Anterior cingulate cortex (tissue), 58 donors: ENCODE measurements at regions not wholly inside any gene's neighbourhood (a gene's known extent, or its start where the extent isn't known, plus 50 kb on each side); places are given as distances from the start of the nearest gene placed in this dataset.

Experiments
- DNase-seq, 58 donors: peaks; one replicate each; lab custom pipeline; 2025; lab: John Stamatoyannopoulos, UW

GRCh38 chr7:68429411-68430117 is 1168.7 kb upstream of the AUTS2 start:
- DNase-seq, result peak in 27 of 58 donors; percentile 2 to 72 (median 25)

DNA sequence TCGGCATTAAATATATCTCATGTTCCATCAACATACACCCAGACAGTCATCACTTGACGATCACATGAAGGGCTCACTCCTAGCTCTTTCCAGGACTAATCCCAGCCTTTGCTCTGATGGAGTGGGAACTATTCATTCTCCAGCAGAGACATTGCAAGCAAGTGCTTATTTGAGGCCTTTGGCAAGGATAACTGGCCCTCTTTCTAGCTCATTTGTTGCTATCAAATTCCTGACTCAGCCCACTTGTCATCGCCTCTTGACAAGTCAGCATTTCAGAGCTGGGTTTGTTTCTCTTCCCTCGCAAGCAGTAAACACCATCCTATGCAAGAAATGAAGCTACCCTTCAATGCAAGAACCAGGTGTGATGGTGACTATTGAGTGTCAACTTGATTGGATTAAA is 1165.7 kb upstream of the AUTS2 start:
- no peak for DNase-seq

- no peak for DNase-seq
These were observed 1164.7 kb upstream of the AUTS2 start for GRCh38 chr7:68433462-68434070.

DNA sequence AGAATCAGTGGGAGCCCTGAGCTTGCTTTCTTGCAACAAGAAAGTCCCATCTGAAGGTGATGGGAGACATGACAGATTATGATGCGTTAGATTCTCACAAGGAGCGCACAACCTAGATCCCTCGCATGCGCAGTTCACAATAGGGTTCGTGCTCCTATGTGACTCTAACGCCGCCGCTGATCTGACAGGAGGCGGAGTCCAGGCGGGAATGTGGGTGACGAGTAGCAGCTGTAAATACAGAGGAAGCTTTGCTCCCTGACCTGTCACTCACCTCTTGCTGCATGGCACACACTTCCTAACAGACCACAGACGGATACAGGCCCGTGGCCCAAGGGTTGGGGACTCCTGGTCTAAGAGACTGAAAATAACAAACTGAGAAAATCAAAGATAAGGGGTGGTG is 1163.4 kb upstream of the AUTS2 start:
- no peak for DNase-seq

DNA sequence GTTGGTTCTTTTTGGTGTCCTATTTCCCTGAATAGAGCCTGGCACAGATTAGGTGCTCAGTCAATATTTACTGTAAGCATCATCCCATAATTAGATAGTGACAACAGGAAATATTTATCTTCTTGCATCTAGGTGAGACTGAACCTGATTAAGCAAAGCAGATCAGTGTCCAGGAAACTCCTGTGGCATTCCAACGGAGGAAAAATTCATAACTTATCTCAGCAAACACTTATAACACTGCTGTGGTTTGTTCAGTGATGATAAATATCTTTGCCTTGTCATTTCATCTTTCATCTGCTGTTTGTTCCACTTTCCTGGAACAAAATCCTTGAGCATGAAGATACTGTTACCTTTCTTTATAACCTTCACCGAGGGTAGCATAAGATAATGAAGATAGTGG is 1160.3 kb upstream of the AUTS2 start:
- no peak for DNase-seq

- no peak for DNase-seq
These were observed 1159.5 kb upstream of the AUTS2 start for GRCh38 chr7:68438811-68439210.

DNA sequence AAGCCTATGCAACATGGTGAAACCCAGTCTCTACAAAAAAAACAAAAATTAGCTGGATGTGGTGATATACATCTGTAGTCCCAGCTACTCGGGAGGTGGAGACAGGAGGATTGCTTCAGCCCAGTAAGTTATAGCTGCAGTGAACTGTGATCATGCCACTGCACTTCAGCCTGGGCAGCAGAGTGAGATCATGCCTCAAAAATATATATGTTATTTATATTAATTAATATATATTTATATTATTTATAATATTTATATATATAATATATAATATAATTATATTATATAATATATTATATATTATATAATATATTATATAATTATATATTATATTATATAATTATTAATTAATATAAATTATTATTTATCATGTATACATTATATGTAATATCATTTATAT is 1158.4 kb upstream of the AUTS2 start:
- DNase-seq, result no peak

DNA sequence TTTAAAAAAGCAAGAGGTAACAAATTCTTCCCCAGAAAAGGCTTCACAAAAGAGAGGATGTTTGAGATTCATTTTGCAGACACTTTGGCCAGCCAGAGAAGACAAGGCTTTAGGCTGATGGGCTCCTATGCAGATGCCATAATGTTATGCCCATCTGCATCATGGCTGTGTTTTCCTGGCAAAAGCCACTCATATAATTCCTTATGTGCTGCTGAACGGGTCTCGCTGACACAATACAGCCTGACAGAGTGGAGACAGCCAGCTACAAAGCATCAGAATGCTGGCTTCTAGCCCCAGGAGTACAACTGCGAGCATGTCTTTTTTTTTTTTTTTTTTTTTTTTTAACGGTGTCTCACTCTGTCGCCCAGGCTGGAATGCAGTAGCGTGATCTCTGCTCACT is 1157.4 kb upstream of the AUTS2 start:
- no peak for DNase-seq

DNA sequence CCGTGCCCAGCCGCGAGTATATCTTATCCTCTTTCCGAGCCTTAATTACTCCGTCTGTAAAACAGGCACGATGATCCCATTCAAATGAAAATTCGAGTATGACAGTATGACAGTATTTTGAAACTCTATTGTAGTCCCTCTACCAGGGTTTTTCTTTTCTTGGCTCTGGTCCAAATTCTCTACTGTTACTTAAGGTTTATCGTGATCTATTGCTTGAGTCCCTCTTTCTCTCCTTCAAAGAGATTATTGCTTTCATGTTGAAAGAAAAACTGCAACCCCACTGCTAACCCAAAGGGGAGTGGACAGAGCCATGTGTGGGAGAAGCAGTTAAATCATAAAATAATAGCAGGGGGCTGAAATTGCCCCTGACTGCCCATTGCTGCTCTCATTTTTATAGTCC is 1156.6 kb upstream of the AUTS2 start:
- DNase-seq, result no peak

- no peak for DNase-seq
These were observed 1155.2 kb upstream of the AUTS2 start for GRCh38 chr7:68442931-68443631.

- DNase-seq, result no peak
These were observed 1154.2 kb upstream of the AUTS2 start for GRCh38 chr7:68444042-68444441.

DNA sequence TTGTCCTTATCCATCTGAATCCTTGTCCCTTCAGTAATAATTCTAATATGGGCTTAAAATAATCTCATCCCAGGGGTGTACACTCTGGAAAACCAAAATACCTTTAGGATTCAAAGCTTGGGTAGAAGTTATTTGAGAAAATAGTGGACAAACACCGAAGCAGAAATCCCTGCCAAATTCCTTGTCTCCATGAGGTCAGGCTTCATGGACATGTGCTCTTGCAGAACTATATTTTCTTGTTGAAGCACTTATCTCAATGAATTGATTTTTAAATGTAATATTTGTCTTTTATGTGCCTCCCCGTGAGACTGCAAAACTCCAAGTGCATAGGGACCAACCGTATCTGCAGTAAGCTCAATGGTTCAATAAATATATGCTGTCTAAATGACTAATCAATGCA is 1153.3 kb upstream of the AUTS2 start:
- DNase-seq, result no peak

GRCh38 chr7:68446183-68446582 is 1152.1 kb upstream of the AUTS2 start:
- no peak for DNase-seq

- DNase-seq, result no peak
These were observed 1149.2 kb upstream of the AUTS2 start for GRCh38 chr7:68449099-68449498.

DNA sequence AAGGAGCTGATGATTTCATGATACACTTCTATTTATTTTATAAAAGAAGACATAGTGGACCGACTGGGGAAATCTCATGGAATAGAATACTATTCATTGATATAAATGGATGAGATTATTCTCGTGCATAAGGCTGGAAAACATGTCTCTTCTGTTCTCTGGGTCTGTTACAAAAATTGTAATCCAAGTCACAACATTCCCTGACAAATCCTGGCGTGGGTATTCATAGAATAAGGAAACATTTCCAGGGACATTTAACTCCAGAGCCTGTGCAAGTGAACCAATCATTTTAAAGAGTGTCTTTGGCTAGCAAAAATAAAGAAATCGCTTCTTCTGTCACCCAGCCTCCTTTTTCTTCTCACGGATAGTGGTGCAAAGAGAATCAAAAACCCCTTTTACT is 1148.5 kb upstream of the AUTS2 start:
- no peak for DNase-seq

- no peak for DNase-seq
These were observed 1143.3 kb upstream of the AUTS2 start for GRCh38 chr7:68454931-68455330.

DNA sequence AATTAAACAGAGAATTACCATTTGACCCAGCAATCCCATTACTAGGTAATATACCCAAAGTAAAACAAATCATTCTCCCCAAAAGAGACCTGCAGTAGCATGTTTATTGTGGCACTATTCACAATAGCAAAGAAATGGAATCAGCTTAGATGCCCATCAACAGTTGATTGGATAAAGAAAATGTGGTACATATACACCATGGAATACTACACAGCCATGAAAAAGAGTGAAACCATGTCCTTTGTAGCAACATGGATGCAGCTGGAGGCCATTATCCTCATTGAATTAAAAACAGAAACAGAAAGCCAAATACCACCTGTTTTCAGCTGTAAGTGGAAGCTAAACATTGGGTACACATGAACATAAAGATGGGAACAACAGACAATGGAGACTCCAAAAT is 1141.8 kb upstream of the AUTS2 start:
- DNase-seq, result no peak

DNA sequence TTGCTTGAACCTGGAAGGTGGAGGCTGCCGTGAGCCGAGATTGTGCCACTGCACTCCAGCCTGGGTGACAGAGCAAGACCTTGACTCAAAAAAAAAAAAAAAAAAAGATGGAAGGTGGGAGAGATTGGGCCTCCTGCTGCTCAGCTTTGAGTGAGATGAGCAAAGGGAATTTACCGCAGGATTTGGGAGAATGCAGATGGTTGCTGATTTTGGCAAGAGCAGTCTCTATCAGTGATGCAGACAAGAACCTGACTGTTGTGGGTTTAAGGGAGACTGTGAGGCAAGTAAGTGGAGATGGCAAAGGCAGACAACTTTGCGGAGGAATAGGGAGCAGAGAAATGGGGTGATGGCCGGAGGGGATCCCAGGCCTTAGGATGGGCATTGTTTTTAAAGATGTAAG is 1140.8 kb upstream of the AUTS2 start:
- DNase-seq, result no peak

DNA sequence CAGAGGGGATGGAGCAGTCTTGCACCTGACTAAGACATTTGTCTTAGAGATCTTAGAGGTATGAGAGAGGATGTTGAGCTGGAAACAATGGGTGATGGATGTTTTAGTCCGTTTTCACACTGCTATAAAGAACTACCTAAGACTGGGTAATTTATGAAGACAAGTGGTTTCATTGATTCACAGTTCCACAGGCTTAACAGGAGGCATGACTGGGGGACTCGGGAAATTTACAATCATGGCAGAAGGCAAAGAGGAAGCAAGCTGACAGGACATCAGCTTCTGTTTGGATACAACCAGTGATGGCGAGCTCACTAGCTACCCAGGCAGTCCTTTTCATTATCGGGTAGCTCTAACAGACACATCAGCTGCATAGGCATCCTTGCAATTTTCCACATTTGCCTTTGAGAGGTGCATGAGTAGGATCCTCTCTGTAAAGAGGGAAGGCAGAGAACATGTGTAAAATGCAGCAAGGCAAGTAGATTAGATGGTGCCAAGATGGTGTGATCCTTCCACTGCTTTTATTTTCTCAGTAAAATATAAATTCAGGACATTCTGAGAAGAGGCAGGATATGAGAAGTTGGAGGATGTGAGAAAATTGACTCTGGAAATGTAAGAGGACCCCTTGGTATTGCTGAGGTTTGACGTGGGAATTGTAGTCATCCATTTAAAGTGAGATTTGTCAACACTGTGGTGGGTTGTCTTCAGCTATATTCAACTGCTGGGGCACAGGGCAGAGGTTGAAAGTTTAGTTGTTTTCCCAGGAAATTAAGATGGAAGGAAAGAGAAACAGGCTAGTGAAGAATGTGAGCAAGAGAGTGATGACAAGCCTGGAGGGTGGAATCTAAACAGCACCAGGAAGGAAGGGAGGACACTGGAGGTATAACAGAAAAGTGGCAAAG is 1140.0 kb upstream of the AUTS2 start:
- no peak for DNase-seq

DNA sequence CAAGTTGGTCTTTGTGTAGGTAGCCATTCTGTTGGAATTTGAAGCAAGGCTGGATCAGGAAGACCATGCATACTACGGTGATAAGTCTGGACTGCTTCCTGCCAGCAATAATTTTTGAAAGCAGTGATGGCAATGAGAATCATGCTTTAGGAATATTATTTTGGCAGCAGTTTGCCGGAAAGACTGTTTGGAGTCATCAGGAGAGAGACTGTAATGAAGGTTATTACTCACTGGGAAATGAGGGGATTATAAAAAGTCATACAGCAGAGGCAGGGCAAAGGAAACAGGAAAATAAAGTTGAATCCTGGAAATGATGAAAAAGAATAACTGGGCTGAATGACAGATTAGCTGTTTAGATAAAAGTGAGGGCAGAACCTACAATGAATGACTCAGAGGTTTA is 1136.8 kb upstream of the AUTS2 start:
- no peak for DNase-seq
